Epithelial cell of proximal tubule (primary cell): ENCODE measurements at regions not wholly inside any gene's neighbourhood (a gene's known extent, or its start where the extent isn't known, plus 50 kb on each side); places are given as distances from the start of the nearest gene placed in this dataset.

Experiments used
- DNase-seq: peaks from one replicate; pipeline ENCODE4 v3.0.0-alpha.2; 2011; ENCODE audit warnings: low read depth
- H3K4me3 ChIP-seq: 2 replicates; pipeline ENCODE4 v1.5.1; 2011; ENCODE audit warnings: low read depth, mild to moderate bottlenecking, low read length
- TF ChIP-seq, protein P1 (sequence below): conservative IDR thresholded peaks from 2 replicates; pipeline ENCODE4 v1.5.1; 2012; ENCODE audit warnings: low read depth, mild to moderate bottlenecking, low read length

- no peak overlapping the region for H3K4me3 ChIP-seq
- TF ChIP-seq, protein P1, sequence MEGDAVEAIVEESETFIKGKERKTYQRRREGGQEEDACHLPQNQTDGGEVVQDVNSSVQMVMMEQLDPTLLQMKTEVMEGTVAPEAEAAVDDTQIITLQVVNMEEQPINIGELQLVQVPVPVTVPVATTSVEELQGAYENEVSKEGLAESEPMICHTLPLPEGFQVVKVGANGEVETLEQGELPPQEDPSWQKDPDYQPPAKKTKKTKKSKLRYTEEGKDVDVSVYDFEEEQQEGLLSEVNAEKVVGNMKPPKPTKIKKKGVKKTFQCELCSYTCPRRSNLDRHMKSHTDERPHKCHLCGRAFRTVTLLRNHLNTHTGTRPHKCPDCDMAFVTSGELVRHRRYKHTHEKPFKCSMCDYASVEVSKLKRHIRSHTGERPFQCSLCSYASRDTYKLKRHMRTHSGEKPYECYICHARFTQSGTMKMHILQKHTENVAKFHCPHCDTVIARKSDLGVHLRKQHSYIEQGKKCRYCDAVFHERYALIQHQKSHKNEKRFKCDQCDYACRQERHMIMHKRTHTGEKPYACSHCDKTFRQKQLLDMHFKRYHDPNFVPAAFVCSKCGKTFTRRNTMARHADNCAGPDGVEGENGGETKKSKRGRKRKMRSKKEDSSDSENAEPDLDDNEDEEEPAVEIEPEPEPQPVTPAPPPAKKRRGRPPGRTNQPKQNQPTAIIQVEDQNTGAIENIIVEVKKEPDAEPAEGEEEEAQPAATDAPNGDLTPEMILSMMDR, result no peak
- DNase-seq, result no peak
Measured at GRCh38 chr17:6938637-6939036, 57.2 kb upstream of the ALOX12 start.

DNA sequence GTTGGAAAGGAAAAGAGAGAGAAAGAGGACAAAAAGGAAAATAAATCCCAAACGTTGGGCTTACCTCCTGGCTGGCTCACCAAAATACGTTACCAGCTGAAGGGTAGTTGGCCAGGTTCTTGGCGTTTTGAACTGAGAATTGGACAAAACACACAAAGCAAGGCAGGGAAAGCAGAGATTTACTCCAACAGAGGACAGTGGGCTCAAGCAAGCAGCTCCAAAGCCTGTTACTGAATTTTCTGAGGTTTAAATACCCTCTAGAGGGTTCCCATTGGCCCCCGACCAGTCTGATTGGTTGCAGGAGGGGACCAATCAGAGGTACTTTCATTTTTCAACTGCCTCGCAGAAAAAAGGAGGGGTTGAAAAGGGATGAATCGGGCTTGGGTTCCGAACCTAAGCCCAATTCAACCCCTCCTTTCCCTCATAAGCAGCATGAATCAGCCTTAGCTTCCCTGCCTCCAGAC, 55.6 kb upstream of the ALOX12 start:
- DNase-seq, result no peak
- TF ChIP-seq, protein P1, result no peak
- H3K4me3 ChIP-seq, result no peak overlapping the region

DNA sequence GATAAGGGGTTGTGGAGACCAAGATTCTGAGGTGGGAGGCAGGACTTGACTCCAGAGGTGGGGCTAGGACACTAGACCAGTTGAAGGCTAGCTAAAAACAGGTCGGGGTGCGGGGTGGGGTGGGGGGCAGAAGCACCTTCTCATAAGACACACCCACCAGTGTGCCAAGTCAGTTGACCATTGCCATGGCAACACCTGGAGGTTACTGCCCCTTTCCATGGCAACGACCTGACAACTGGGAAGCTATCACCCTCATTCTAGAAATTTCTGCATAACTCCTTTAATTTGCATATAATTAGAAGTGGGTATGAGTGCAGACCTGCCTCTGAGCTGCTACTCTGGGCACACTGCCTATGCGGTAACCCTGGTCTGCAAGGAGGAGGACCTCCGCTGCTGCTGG, 53.9 kb upstream of the ALOX12 start:
- H3K4me3 ChIP-seq, result no peak overlapping the region
- TF ChIP-seq, protein P1, result no peak
- no peak for DNase-seq

DNA sequence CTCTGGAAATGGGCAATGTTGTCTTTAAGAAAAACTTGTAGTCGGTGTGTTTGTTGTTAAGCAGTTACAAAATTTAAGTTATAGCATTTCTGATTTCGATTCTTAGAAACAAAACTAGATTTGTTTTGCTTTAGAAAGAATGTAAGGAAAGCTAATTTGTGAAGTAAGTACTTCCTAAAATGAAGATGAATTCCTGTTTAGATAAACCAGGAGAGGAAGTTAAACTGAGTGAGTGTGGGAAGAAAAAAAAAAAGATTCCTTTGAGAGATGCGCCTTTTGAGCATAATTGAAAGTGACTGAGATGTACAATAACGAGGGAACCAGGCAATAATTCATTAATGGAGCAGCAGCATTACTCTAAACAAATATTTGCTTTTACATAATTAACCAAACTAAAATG, 52.4 kb upstream of the ALOX12 start:
- DNase-seq, result no peak
- TF ChIP-seq, protein P1, result no peak

More for the DNA sequence above, 52.4 kb upstream of the ALOX12 start:
- no peak overlapping the region for H3K4me3 ChIP-seq
